Keratinocyte (primary cell): ENCODE measurements at regions not wholly inside any gene's neighbourhood (a gene's known extent, or its start where the extent isn't known, plus 50 kb on each side); places are given as distances from the start of the nearest gene placed in this dataset.

ENCODE experiments used
- DNase-seq: peaks from one replicate; pipeline ENCODE4 v3.0.0-alpha.2; 2011; ENCODE audit warnings: low read depth, missing footprints, low spot score
- FAIRE-seq: peaks from 2 replicates; lab custom pipeline; 2011; peaks lifted over from hg19 to GRCh38; lab: Jason Lieb, UNC
- H2AFZ ChIP-seq: 2 replicates; pipeline ENCODE4 v1.6.0; 2012; ENCODE audit warnings: low read length, control low read depth, inconsistent platforms; ENCODE audit not compliant: control insufficient read depth
- H3K27ac ChIP-seq: 2 replicates; pipeline ENCODE4 v1.5.1; 2011; ENCODE audit warnings: low read length; ENCODE audit not compliant: control insufficient read depth, insufficient read depth
- H3K27me3 ChIP-seq: 3 replicates; pipeline ENCODE4 v1.6.0; 2011; ENCODE audit warnings: low read length; ENCODE audit not compliant: control insufficient read depth, insufficient read depth; ENCODE audit errors: extremely low read depth
- H3K36me3 ChIP-seq, 2 experiments: 2 replicates in 1 of 2; 3 replicates in 1 of 2; pipeline ENCODE4 v1.5.1; 2011; ENCODE audit warnings: low read length in 2 of 2, mild to moderate bottlenecking in 1 of 2; ENCODE audit not compliant: control insufficient read depth in 2 of 2, insufficient read depth in 2 of 2; ENCODE audit errors: extremely low read depth in 1 of 2
- H3K4me1 ChIP-seq: 3 replicates; pipeline ENCODE4 v1.5.1; 2011; ENCODE audit warnings: low read length; ENCODE audit not compliant: control insufficient read depth, insufficient read depth; ENCODE audit errors: extremely low read depth
- H3K4me2 ChIP-seq: 3 replicates; pipeline ENCODE4 v1.6.0; 2011; ENCODE audit warnings: low read depth, low read length; ENCODE audit not compliant: control insufficient read depth, insufficient read depth; ENCODE audit errors: extremely low read depth
- H3K4me3 ChIP-seq, 3 experiments: fragments of 200-600 bp in 1 of 3; sonication (generic) in 1 of 3; 2 replicates in 2 of 3; 3 replicates in 1 of 3; pipeline ENCODE4 v1.5.1; 2011 to 2016; ENCODE audit warnings: low read length in 3 of 3, mild to moderate bottlenecking in 3 of 3, control low read depth in 2 of 3, inconsistent platforms in 1 of 3, low read depth in 1 of 3, mixed read lengths in 1 of 3, mixed run types in 1 of 3, moderate library complexity in 1 of 3; ENCODE audit not compliant: control insufficient read depth in 2 of 3, insufficient read depth in 2 of 3; ENCODE audit errors: extremely low read depth in 1 of 3
- H3K79me2 ChIP-seq: 2 replicates; pipeline ENCODE4 v1.6.0; 2012; ENCODE audit warnings: low read length; ENCODE audit not compliant: control insufficient read depth, insufficient read depth
- H3K9ac ChIP-seq: 3 replicates; pipeline ENCODE4 v1.6.0; 2011; ENCODE audit warnings: low read length; ENCODE audit not compliant: control insufficient read depth, insufficient read depth; ENCODE audit errors: extremely low read depth
- H3K9me1 ChIP-seq: 3 replicates; pipeline ENCODE4 v1.6.0; 2011; ENCODE audit warnings: low read length; ENCODE audit not compliant: control insufficient read depth, insufficient read depth; ENCODE audit errors: extremely low read depth
- H3K9me3 ChIP-seq: 2 replicates; pipeline ENCODE4 v1.5.1; 2012; ENCODE audit warnings: low read depth, low read length; ENCODE audit not compliant: control insufficient read depth
- H4K20me1 ChIP-seq: 3 replicates; pipeline ENCODE4 v1.6.0; 2011; ENCODE audit warnings: low read length; ENCODE audit not compliant: control insufficient read depth, insufficient read depth; ENCODE audit errors: extremely low read depth
- EZH2 ChIP-seq: IDR thresholded peaks from one replicate; pipeline ENCODE4 v1.6.1; 2012; ENCODE audit warnings: inconsistent platforms, mild to moderate bottlenecking, low read length, moderate library complexity
- dilution Hi-C: fragments of 300-500 bp; cut with MboI; formaldehyde crosslinking; loops from one replicate; pipeline ENCODE4 v1.7.0; 2020; ENCODE audit warnings: low sequenced_read_pairs; ENCODE audit not compliant: extremely low pct_ligation_motif_present
- TF ChIP-seq, protein P1 (sequence below), 3 experiments: IDR thresholded peaks in 1 of 3; conservative IDR thresholded peaks in 1 of 3; optimal IDR thresholded peaks in 1 of 3; 2 replicates in 2 of 3; 3 replicates in 1 of 3; pipeline versions ENCODE3 to v1.5.1; 2011; ENCODE audit warnings: low read length in 3 of 3, mild to moderate bottlenecking in 3 of 3, moderate library complexity in 2 of 3, control low read depth in 1 of 3, inconsistent platforms in 1 of 3; ENCODE audit not compliant: insufficient read depth in 2 of 3; ENCODE audit errors: extremely low read depth in 1 of 3

- Histone ChIP-seq H4K20me1 (no peaks in the 10 kb centered on the region), H3K27ac (no peak overlapping the region), H3K4me1 (no peaks in the 10 kb centered on the region), H3K9me1 (no peaks in the 10 kb centered on the region), H3K79me2 (no peaks in the 10 kb centered on the region), H3K36me3 (no peaks in the 10 kb centered on the region), H3K4me2 (no peak overlapping the region), H3K4me3 (no peak overlapping the region), H3K9ac (no peak overlapping the region), H3K9me3 (peaks cover 3% of the 10 kb centered on the region), H3K27me3 (no peaks in the 10 kb centered on the region), H2AFZ (no peak overlapping the region)
- FAIRE-seq (no peak), DNase-seq (no peak)
- dilution Hi-C loops: no loop called here
- TF ChIP-seq, protein P1, sequence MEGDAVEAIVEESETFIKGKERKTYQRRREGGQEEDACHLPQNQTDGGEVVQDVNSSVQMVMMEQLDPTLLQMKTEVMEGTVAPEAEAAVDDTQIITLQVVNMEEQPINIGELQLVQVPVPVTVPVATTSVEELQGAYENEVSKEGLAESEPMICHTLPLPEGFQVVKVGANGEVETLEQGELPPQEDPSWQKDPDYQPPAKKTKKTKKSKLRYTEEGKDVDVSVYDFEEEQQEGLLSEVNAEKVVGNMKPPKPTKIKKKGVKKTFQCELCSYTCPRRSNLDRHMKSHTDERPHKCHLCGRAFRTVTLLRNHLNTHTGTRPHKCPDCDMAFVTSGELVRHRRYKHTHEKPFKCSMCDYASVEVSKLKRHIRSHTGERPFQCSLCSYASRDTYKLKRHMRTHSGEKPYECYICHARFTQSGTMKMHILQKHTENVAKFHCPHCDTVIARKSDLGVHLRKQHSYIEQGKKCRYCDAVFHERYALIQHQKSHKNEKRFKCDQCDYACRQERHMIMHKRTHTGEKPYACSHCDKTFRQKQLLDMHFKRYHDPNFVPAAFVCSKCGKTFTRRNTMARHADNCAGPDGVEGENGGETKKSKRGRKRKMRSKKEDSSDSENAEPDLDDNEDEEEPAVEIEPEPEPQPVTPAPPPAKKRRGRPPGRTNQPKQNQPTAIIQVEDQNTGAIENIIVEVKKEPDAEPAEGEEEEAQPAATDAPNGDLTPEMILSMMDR (optimal IDR thresholded peaks at IDR 0.05 in 1 of 3, IDR thresholded peaks at IDR 0.05 in 1 of 3, conservative IDR thresholded peaks at IDR 0.05 in 1 of 3; ENCODE audit: extremely low read depth in 1 of 3, insufficient read depth in 2 of 3, low read length in 3 of 3): no peak
- TF ChIP-seq EZH2: no peak
Measured at GRCh38 chr22:48506506-48507145, 1321.0 kb downstream of the BRD1 start.

GRCh38 chr22:48505891-48506290, 1321.8 kb downstream of the BRD1 start:
- no peaks in the 10 kb centered on the region for H3K27me3 ChIP-seq
- H3K4me2 ChIP-seq: no peak overlapping the region
- H3K4me3 ChIP-seq: no peak overlapping the region
- H3K9me1 ChIP-seq: no peaks in the 10 kb centered on the region
- H4K20me1 ChIP-seq: no peaks in the 10 kb centered on the region
- DNase-seq (no peak), FAIRE-seq (no peak)
- TF ChIP-seq, protein P1 (optimal IDR thresholded peaks at IDR 0.05 in 1 of 3, IDR thresholded peaks at IDR 0.05 in 1 of 3, conservative IDR thresholded peaks at IDR 0.05 in 1 of 3; ENCODE audit: extremely low read depth in 1 of 3, insufficient read depth in 2 of 3, low read length in 3 of 3): no peak
- TF ChIP-seq EZH2: no peak
- no peaks in the 10 kb centered on the region for H3K4me1 ChIP-seq
- no peaks in the 10 kb centered on the region for H3K79me2 ChIP-seq
- dilution Hi-C loops: no loop called here
- no peaks in the 10 kb centered on the region for H3K36me3 ChIP-seq
- peaks cover 4% of the 10 kb centered on the region for H3K9me3 ChIP-seq
- H3K27ac ChIP-seq: no peak overlapping the region
- no peak overlapping the region for H3K9ac ChIP-seq
- no peak overlapping the region for H2AFZ ChIP-seq
